Vagina (tissue), 2 donors: ENCODE measurements at regions not wholly inside any gene's neighbourhood (a gene's known extent, or its start where the extent isn't known, plus 50 kb on each side); places are given as distances from the start of the nearest gene placed in this dataset.

Experiments used
- DNase-seq, 2 donors: peaks; one replicate each; pipeline ENCODE4 v3.0.0-alpha.2; 2017; ENCODE audit errors: extremely low spot score in 2 of 2
- H3K27ac ChIP-seq: fragments of 200-600 bp; sonication (generic); one replicate; pipeline ENCODE4 v1.5.1; 2019
- H3K27me3 ChIP-seq: fragments of 200-600 bp; sonication (generic); one replicate; pipeline ENCODE4 v1.5.1; 2019
- H3K36me3 ChIP-seq, 2 donors: fragments of 200-600 bp; sonication (generic); one replicate each; pipeline ENCODE4 v1.5.1; 2017 to 2019
- H3K4me1 ChIP-seq: fragments of 200-600 bp; sonication (generic); one replicate; pipeline ENCODE4 v1.5.1; 2019
- H3K4me3 ChIP-seq, 2 donors: fragments of 200-600 bp; sonication (generic); 1 replicate in 1 of 2; 2 replicates in 1 of 2; pipeline ENCODE4 v1.5.1; 2016 to 2019
- H3K9me3 ChIP-seq: fragments of 200-600 bp; sonication (generic); one replicate; pipeline ENCODE4 v1.5.1; 2019
- POLR2A ChIP-seq, 2 donors: fragments of 450-650 bp; IDR thresholded peaks; one replicate each; pipeline ENCODE4 v1.6.1; 2017; ENCODE audit warnings: antibody characterized with exemption in 2 of 2, mild to moderate bottlenecking in 2 of 2, moderate library complexity in 2 of 2
- POLR2AphosphoS5 ChIP-seq, 2 donors: sonication (generic); formaldehyde crosslinking; IDR thresholded peaks; one replicate each; pipeline ENCODE4 v1.9.0; 2017; ENCODE audit warnings: antibody characterized with exemption in 2 of 2, mild to moderate bottlenecking in 2 of 2, low read depth in 1 of 2; ENCODE audit not compliant: insufficient read depth in 1 of 2
- intact Hi-C: fragments of 100-400 bp; cut with DNase I; formaldehyde crosslinking; loops from one replicate; pipeline ENCODE4 v1.15.1; 2023
- TF ChIP-seq, protein P1 (sequence below), 3 experiments: fragments of 450-650 bp in 2 of 3; fragments of 200-600 bp in 1 of 3; sonication (generic) in 1 of 3; IDR thresholded peaks; one replicate each; pipeline ENCODE4 v1.5.1; 2017 to 2019; ENCODE audit warnings: antibody characterized with exemption in 3 of 3, mild to moderate bottlenecking in 2 of 3, moderate library complexity in 2 of 3

DNA sequence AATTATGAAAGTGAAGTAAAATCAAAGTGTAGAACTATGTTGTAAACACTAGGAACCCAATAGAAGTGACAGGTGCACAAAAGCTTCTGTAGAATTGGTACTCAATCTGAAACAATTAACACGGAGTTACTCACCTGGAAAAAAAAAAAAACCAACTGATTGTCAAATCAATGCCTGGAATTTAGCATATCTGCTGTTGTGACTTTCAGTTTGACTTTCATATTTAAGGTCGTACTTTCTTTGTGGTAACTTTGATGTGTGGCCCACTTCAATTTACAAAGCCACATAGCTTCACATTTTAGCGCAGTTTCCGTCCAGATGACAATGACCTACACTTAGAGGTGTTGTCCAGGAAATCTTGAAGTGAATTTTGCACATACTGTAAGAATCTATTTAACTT is 1124.9 kb downstream of the STIM2 start:
- intact Hi-C loops = no loop called here
- no peak overlapping the region for H3K4me3 ChIP-seq
- DNase-seq = no peak
- H3K9me3 ChIP-seq = no peaks in the 10 kb centered on the region
- TF ChIP-seq, protein P1, sequence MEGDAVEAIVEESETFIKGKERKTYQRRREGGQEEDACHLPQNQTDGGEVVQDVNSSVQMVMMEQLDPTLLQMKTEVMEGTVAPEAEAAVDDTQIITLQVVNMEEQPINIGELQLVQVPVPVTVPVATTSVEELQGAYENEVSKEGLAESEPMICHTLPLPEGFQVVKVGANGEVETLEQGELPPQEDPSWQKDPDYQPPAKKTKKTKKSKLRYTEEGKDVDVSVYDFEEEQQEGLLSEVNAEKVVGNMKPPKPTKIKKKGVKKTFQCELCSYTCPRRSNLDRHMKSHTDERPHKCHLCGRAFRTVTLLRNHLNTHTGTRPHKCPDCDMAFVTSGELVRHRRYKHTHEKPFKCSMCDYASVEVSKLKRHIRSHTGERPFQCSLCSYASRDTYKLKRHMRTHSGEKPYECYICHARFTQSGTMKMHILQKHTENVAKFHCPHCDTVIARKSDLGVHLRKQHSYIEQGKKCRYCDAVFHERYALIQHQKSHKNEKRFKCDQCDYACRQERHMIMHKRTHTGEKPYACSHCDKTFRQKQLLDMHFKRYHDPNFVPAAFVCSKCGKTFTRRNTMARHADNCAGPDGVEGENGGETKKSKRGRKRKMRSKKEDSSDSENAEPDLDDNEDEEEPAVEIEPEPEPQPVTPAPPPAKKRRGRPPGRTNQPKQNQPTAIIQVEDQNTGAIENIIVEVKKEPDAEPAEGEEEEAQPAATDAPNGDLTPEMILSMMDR (IDR thresholded peaks at IDR 0.05) = no peak
- TF ChIP-seq POLR2AphosphoS5 (IDR thresholded peaks at IDR 0.05; ENCODE audit: insufficient read depth in 1 of 2, low read depth in 1 of 2) (no peak), POLR2A (IDR thresholded peaks at IDR 0.05) (no peak)
- no peaks in the 10 kb centered on the region for H3K27me3 ChIP-seq
- no peaks in the 10 kb centered on the region for H3K36me3 ChIP-seq
- H3K4me1 ChIP-seq = no peaks in the 10 kb centered on the region
- no peak overlapping the region for H3K27ac ChIP-seq

DNA sequence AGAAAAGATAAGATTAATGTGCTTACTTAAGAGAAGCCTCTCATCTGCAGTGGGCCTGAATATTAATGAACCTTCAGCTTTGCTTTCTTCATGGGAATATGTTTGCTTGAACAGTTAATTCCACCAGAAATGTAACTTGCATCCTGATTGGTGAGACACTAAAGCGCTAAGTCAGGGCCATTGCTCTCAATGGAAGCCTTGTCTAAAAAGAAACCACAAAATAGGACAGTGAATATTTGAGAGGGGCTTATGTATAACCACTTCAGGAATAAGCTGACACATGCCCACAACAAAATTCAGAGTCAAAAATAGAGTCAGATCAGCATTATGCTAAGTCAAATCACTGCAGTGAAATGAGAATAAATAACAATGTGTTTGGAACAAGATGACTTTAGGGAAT is 1125.8 kb downstream of the STIM2 start:
- Histone ChIP-seq H3K4me3 (no peak overlapping the region), H3K36me3 (no peaks in the 10 kb centered on the region), H3K27me3 (no peaks in the 10 kb centered on the region), H3K27ac (no peak overlapping the region), H3K9me3 (no peaks in the 10 kb centered on the region), H3K4me1 (no peaks in the 10 kb centered on the region)
- TF ChIP-seq POLR2AphosphoS5 (IDR thresholded peaks at IDR 0.05; ENCODE audit: insufficient read depth in 1 of 2, low read depth in 1 of 2) (no peak), POLR2A (IDR thresholded peaks at IDR 0.05) (no peak)
- TF ChIP-seq, protein P1 (IDR thresholded peaks at IDR 0.05) = no peak
- no peak for DNase-seq
- intact Hi-C loops = no loop called here

DNA sequence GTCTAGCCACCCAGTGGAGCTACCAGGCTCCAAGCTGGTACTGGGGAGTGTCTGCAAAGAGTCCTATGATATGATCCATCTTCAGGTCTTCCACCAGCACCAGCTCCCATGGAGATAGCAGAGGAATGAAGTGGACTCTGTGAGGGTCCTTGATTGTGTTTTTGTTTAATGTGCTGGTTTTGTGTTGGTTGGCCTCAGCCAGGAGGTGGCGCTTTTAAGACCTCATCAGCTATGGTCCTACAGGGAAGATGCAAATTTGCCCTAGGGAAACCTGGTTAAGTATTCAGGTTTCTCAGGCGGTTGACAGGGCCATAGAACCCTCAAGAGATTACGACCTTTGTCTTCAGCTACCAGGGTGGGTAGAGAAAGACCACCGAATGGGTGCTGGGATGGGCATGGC is 1141.1 kb downstream of the STIM2 start:
- DNase-seq = no peak
- TF ChIP-seq POLR2A (IDR thresholded peaks at IDR 0.05) (no peak), POLR2AphosphoS5 (IDR thresholded peaks at IDR 0.05; ENCODE audit: insufficient read depth in 1 of 2, low read depth in 1 of 2) (no peak)
- TF ChIP-seq, protein P1 (IDR thresholded peaks at IDR 0.05) = no peak
- no peaks in the 10 kb centered on the region for H3K27me3 ChIP-seq
- no peaks in the 10 kb centered on the region for H3K4me1 ChIP-seq
- no peak overlapping the region for H3K4me3 ChIP-seq
- H3K9me3 ChIP-seq = no peaks in the 10 kb centered on the region
- no peak overlapping the region for H3K27ac ChIP-seq
- intact Hi-C loops = no loop called here
- no peaks in the 10 kb centered on the region for H3K36me3 ChIP-seq

DNA sequence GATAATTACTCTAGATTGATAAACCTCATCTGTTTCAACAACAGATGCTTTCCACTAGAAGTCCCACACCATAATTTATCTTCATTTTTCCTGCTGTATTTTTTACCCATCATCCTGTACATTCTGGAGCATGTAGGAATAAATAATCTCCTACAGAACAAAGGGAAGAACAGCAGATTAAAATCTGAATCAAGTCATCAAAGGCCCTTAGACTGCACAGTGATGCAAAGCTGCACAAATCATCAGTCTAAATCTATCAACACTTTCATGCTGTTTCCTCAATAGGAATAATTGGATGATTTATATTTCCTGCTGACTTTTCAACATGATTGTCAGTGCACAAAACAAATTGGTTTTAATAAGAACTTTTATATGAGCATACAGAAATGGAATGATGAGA is 1143.9 kb downstream of the STIM2 start:
- DNase-seq = no peak
- intact Hi-C loops = no loop called here
- H3K27me3 ChIP-seq = no peaks in the 10 kb centered on the region
- no peak overlapping the region for H3K4me3 ChIP-seq
- no peak overlapping the region for H3K27ac ChIP-seq
- no peaks in the 10 kb centered on the region for H3K9me3 ChIP-seq
- TF ChIP-seq POLR2A (IDR thresholded peaks at IDR 0.05) = no peak
- TF ChIP-seq POLR2AphosphoS5 (IDR thresholded peaks at IDR 0.05; ENCODE audit: insufficient read depth in 1 of 2, low read depth in 1 of 2) = no peak
- TF ChIP-seq, protein P1 (IDR thresholded peaks at IDR 0.05) = no peak
- H3K36me3 ChIP-seq = no peaks in the 10 kb centered on the region
- H3K4me1 ChIP-seq = no peaks in the 10 kb centered on the region

DNA sequence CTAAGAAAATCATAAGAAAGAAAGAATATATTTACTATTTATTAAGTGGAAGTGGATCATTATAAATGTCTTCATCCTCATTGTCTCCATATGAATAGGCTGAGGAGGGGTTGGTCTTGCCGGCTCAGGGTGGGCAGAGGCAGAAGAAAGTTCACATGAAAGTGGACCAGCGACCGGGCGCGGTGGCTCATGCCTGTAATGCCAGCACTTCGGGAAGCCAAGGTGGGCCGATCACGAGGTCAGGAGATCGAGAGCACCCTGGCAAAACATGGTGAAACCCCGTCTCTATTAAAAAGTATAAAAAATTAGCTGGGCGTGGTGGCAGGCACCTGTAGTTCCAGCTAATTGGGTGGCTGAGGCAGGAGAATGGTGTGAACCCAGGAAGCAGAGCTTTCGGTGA is 1145.4 kb downstream of the STIM2 start:
- no peak for TF ChIP-seq POLR2AphosphoS5 (IDR thresholded peaks at IDR 0.05; ENCODE audit: insufficient read depth in 1 of 2, low read depth in 1 of 2)
- TF ChIP-seq POLR2A (IDR thresholded peaks at IDR 0.05) = no peak
- TF ChIP-seq, protein P1 (IDR thresholded peaks at IDR 0.05) = no peak
- no peak for DNase-seq
- H3K9me3 ChIP-seq = no peaks in the 10 kb centered on the region
- no peaks in the 10 kb centered on the region for H3K36me3 ChIP-seq
- H3K4me3 ChIP-seq = no peak overlapping the region
- no peak overlapping the region for H3K27ac ChIP-seq
- intact Hi-C loops = no loop called here
- no peaks in the 10 kb centered on the region for H3K4me1 ChIP-seq
- H3K27me3 ChIP-seq = no peaks in the 10 kb centered on the region
